Panc1 (cell line): ENCODE measurements at regions not wholly inside any gene's neighbourhood (a gene's known extent, or its start where the extent isn't known, plus 50 kb on each side); places are given as distances from the start of the nearest gene placed in this dataset.

Experiments
- ATAC-seq: fragments of 200-7000 bp; cut with Tn5 transposase; 2 replicates; pipeline ENCODE4 v1.9.1; 2020; ENCODE audit warnings: mild to moderate bottlenecking, moderate library complexity
- BruUV-seq: library from RNA; stranded (reverse); fragments of 400-500 nt; replicated peaks from 2 replicates; lab custom pipeline; 2021; lab: Mats Ljungman, UMichigan
- CTCF ChIA-PET: fragments of 300-600 bp; sonication (Branson Sonifier 250); formaldehyde crosslinking; loops from one replicate; lab custom pipeline; 2022; ENCODE audit warnings: antibody characterized with exemption; lab: Charles Lee
- POLR2A ChIA-PET: fragments of 300-600 bp; sonication (Branson Sonifier 250); formaldehyde crosslinking; loops from one replicate; lab custom pipeline; 2022; ENCODE audit warnings: antibody characterized with exemption; lab: Charles Lee
- DNase-seq: peaks from one replicate; pipeline ENCODE4 v3.0.0-alpha.2; 2010; ENCODE audit warnings: low read depth, low spot score
- H3K27ac ChIP-seq: 2 replicates; pipeline ENCODE4 v1.5.1; 2011; ENCODE audit warnings: mild to moderate bottlenecking, low read length, inconsistent platforms
- H3K27me3 ChIP-seq: fragments of 200-500 bp; sonication (Bioruptor generic); 2 replicates; pipeline ENCODE4 v1.6.0; 2014; ENCODE audit warnings: low read length, inconsistent platforms; ENCODE audit not compliant: control insufficient read depth, insufficient read depth
- H3K36me3 ChIP-seq: fragments of 200-500 bp; sonication (Bioruptor generic); 2 replicates; pipeline ENCODE4 v1.5.1; 2014; ENCODE audit warnings: inconsistent platforms, mild to moderate bottlenecking, low read length, moderate library complexity; ENCODE audit not compliant: control insufficient read depth, insufficient read depth
- H3K4me1 ChIP-seq: 2 replicates; pipeline ENCODE4 v1.5.1; 2011; ENCODE audit warnings: inconsistent platforms, mild to moderate bottlenecking, low read length, moderate library complexity; ENCODE audit not compliant: control insufficient read depth, insufficient read depth
- H3K4me3 ChIP-seq, 2 experiments: 2 replicates each; pipeline ENCODE4 v1.5.1; 2011 to 2012; ENCODE audit warnings: low read depth in 2 of 2, low read length in 2 of 2, mild to moderate bottlenecking in 2 of 2, inconsistent platforms in 1 of 2, moderate library complexity in 1 of 2
- H3K9me3 ChIP-seq: fragments of 200-500 bp; sonication (Bioruptor generic); 2 replicates; pipeline ENCODE4 v1.5.1; 2014; ENCODE audit warnings: low read depth, mild to moderate bottlenecking, inconsistent platforms, low read length, moderate library complexity; ENCODE audit not compliant: control insufficient read depth, insufficient read depth
- POLR2AphosphoS5 ChIP-seq: IDR thresholded peaks from 2 replicates; pipeline ENCODE4 v1.6.1; 2012; ENCODE audit warnings: mild to moderate bottlenecking, low read depth, low read length, moderate library complexity
- SIN3A ChIP-seq: IDR thresholded peaks from 2 replicates; pipeline ENCODE4 v1.6.1; 2012; ENCODE audit warnings: low read depth, mild to moderate bottlenecking, low read length, moderate library complexity, borderline replicate concordance; ENCODE audit not compliant: insufficient read depth
- TCF7L2 ChIP-seq: IDR thresholded peaks from 2 replicates; pipeline ENCODE4 v1.6.1; 2011; ENCODE audit warnings: mild to moderate bottlenecking, low read depth, low read length, inconsistent platforms
- in situ Hi-C: cut with HindIII; loops from 2 replicates; pipeline ENCODE4 v1.10.0; 2016; ENCODE audit warnings: low sequenced_read_pairs, low pct_unique_long_range_greater_than_20kb
- intact Hi-C: fragments of 100-400 bp; cut with micrococcal nuclease; formaldehyde crosslinking; loops from one replicate; pipeline ENCODE4 v1.10.0; 2022; ENCODE audit not compliant: unreplicated experiment
- TF ChIP-seq, protein P1 (sequence below): fragments of 450-650 bp; IDR thresholded peaks from 2 replicates; pipeline ENCODE4 v1.5.1; 2017; ENCODE audit warnings: mild to moderate bottlenecking
- TF ChIP-seq, protein P2 (sequence below), 2 experiments: IDR thresholded peaks; 2 replicates each; pipeline ENCODE4 v1.6.1; 2011 to 2012; ENCODE audit warnings: low read depth in 2 of 2, control low read depth in 1 of 2, low read length in 1 of 2, mild to moderate bottlenecking in 1 of 2, moderate library complexity in 1 of 2; ENCODE audit not compliant: insufficient read depth in 1 of 2

DNA sequence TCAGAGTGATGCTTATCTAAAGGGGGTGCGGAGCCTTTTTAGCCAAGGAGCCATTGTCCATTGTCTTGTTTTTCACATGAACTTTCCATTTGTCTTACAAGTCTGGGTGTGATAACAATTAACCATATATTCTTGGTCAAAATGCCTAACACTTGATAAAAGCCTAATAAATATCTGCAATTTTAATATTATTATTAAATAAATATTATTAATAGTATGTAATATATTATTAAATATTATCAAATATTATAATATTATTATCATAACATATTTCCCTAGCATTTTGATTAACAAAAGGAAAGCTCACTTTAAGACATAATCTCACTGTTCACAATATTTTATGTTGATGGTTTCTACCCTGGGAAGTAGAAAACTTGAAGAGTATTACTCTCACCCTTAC is 1143.6 kb upstream of the GYPC start:
- in situ Hi-C loops, result no loop called here
- intact Hi-C loops, result no loop called here
- CTCF ChIA-PET, result no interaction called here
- Histone ChIP-seq H3K27ac (no peak overlapping the region), H3K27me3 (no peaks in the 10 kb centered on the region), H3K36me3 (no peaks in the 10 kb centered on the region), H3K9me3 (no peaks in the 10 kb centered on the region; the same call in 1 of the 2 replicates), H3K4me1 (no peaks in the 10 kb centered on the region), H3K4me3 (no peak overlapping the region)
- no TSS peak for BruUV-seq
- POLR2A ChIA-PET, result no interaction called here
- no peak for ATAC-seq
- no peak for TF ChIP-seq SIN3A
- TF ChIP-seq, protein P1, sequence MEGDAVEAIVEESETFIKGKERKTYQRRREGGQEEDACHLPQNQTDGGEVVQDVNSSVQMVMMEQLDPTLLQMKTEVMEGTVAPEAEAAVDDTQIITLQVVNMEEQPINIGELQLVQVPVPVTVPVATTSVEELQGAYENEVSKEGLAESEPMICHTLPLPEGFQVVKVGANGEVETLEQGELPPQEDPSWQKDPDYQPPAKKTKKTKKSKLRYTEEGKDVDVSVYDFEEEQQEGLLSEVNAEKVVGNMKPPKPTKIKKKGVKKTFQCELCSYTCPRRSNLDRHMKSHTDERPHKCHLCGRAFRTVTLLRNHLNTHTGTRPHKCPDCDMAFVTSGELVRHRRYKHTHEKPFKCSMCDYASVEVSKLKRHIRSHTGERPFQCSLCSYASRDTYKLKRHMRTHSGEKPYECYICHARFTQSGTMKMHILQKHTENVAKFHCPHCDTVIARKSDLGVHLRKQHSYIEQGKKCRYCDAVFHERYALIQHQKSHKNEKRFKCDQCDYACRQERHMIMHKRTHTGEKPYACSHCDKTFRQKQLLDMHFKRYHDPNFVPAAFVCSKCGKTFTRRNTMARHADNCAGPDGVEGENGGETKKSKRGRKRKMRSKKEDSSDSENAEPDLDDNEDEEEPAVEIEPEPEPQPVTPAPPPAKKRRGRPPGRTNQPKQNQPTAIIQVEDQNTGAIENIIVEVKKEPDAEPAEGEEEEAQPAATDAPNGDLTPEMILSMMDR, result no peak
- TF ChIP-seq, protein P2, sequence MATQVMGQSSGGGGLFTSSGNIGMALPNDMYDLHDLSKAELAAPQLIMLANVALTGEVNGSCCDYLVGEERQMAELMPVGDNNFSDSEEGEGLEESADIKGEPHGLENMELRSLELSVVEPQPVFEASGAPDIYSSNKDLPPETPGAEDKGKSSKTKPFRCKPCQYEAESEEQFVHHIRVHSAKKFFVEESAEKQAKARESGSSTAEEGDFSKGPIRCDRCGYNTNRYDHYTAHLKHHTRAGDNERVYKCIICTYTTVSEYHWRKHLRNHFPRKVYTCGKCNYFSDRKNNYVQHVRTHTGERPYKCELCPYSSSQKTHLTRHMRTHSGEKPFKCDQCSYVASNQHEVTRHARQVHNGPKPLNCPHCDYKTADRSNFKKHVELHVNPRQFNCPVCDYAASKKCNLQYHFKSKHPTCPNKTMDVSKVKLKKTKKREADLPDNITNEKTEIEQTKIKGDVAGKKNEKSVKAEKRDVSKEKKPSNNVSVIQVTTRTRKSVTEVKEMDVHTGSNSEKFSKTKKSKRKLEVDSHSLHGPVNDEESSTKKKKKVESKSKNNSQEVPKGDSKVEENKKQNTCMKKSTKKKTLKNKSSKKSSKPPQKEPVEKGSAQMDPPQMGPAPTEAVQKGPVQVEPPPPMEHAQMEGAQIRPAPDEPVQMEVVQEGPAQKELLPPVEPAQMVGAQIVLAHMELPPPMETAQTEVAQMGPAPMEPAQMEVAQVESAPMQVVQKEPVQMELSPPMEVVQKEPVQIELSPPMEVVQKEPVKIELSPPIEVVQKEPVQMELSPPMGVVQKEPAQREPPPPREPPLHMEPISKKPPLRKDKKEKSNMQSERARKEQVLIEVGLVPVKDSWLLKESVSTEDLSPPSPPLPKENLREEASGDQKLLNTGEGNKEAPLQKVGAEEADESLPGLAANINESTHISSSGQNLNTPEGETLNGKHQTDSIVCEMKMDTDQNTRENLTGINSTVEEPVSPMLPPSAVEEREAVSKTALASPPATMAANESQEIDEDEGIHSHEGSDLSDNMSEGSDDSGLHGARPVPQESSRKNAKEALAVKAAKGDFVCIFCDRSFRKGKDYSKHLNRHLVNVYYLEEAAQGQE (IDR thresholded peaks at IDR 0.05; ENCODE audit: insufficient read depth in 1 of 2, low read depth in 2 of 2, low read length in 1 of 2), result no peak
- TF ChIP-seq TCF7L2, result no peak
- TF ChIP-seq POLR2AphosphoS5, result no peak
- DNase-seq, result no peak

DNA sequence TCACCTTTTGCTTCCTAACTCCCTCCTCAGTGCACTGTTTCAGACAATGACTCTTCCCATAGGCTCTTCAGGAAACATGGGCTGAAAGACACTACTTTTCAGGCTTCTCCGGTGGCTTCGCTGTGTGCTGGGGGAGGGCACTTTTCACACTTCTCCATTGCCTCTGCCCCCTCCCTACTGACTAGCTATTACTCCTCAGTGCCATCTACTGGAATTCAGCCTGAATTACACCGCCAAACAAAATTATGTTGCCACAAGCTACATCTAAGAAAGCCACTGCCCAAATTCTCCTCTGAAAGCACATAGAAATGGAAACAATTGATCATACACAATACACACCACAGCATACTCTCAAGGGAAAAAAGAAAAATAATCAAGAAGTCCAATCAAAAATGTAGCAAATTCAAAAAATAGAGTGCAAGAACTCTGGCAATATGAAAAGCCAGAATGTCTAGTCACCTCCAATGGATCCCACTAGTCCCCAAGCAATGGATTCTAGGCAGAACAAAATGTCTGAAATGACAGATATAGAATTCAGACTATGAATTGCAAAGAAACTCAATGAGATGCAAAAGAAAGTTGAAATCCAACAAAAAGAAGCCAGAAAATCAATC is 1139.4 kb upstream of the GYPC start:
- Histone ChIP-seq H3K4me1 (no peaks in the 10 kb centered on the region), H3K27me3 (no peaks in the 10 kb centered on the region), H3K27ac (no peak overlapping the region), H3K9me3 (no peaks in the 10 kb centered on the region), H3K4me3 (no peak overlapping the region), H3K36me3 (no peaks in the 10 kb centered on the region)
- ChIA-PET CTCF (no interaction called here), POLR2A (no interaction called here)
- BruUV-seq, result no TSS peak
- ATAC-seq (no peak), DNase-seq (no peak)
- intact Hi-C loops, result no loop called here
- no peak for TF ChIP-seq POLR2AphosphoS5
- TF ChIP-seq, protein P1, result peak; percentile 74
- TF ChIP-seq SIN3A, result no peak
- TF ChIP-seq TCF7L2, result no peak
- TF ChIP-seq, protein P2 (IDR thresholded peaks at IDR 0.05; ENCODE audit: insufficient read depth in 1 of 2, low read depth in 2 of 2, low read length in 1 of 2), result no peak
- in situ Hi-C loops, result no loop called here
